ENCODE measurements at regions not wholly inside any gene's neighbourhood (a gene's known extent, or its start where the extent isn't known, plus 50 kb on each side); places are given as distances from the start of the nearest gene placed in this dataset.

- Histone ChIP-seq H3K27ac (ENCODE audit: low read length) (no peak overlapping the region), H3F3A (ENCODE audit: insufficient read depth, low read length) (no peaks in the 10 kb centered on the region), H4K20me1 (ENCODE audit: insufficient read depth, low read length) (no peaks in the 10 kb centered on the region)
Observed at GRCh38 chr22:26860301-26860700, 202.9 kb downstream of the MIAT start.

DNA sequence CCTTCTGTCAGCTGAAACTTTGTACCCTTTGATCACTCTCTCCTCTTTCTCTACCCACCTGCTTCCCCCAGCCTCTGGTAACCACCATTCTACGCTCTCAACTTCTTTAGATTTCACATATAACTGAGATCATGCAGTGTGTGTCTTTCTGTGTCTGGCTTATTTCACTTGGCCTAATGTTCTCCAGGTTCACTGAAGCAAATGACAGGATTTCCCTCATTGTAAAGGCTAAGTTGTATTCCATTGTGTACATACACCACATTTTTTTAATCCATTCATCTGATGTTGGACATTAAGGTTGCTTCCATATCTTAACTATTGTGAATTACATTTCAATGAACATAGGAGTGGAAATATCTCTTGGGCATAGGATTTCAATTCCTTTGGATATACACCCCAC is 207.6 kb downstream of the MIAT start:
- Histone ChIP-seq H3K9me3 (replicated peaks; ENCODE audit: insufficient read depth, low read length) (no peaks in the 10 kb centered on the region), H3K79me2 (ENCODE audit: low read length) (no peaks in the 10 kb centered on the region), H3F3A (ENCODE audit: insufficient read depth, low read length) (no peaks in the 10 kb centered on the region), H3K4me1 (ENCODE audit: low read length) (no peaks in the 10 kb centered on the region), H3K27me3 (replicated peaks; ENCODE audit: insufficient read depth, low read length) (no peaks in the 10 kb centered on the region), H3K4me2 (ENCODE audit: low read depth, low read length) (no peak overlapping the region), H3K9ac (ENCODE audit: low read length) (no peak overlapping the region), H4K20me1 (ENCODE audit: insufficient read depth, low read length) (no peaks in the 10 kb centered on the region), H2AFZ (ENCODE audit: low read length) (no peak overlapping the region), H3K36me3 (replicated peaks; ENCODE audit: insufficient read depth, low read length) (no peaks in the 10 kb centered on the region), H3K27ac (ENCODE audit: low read length) (no peak overlapping the region), H3K4me3 (ENCODE audit: low read length) (no peak overlapping the region), H3K9me2 (replicated peaks; ENCODE audit: insufficient read depth, low read length) (no peaks in the 10 kb centered on the region)
- DNase-seq = no peak
- TF ChIP-seq, protein P1, sequence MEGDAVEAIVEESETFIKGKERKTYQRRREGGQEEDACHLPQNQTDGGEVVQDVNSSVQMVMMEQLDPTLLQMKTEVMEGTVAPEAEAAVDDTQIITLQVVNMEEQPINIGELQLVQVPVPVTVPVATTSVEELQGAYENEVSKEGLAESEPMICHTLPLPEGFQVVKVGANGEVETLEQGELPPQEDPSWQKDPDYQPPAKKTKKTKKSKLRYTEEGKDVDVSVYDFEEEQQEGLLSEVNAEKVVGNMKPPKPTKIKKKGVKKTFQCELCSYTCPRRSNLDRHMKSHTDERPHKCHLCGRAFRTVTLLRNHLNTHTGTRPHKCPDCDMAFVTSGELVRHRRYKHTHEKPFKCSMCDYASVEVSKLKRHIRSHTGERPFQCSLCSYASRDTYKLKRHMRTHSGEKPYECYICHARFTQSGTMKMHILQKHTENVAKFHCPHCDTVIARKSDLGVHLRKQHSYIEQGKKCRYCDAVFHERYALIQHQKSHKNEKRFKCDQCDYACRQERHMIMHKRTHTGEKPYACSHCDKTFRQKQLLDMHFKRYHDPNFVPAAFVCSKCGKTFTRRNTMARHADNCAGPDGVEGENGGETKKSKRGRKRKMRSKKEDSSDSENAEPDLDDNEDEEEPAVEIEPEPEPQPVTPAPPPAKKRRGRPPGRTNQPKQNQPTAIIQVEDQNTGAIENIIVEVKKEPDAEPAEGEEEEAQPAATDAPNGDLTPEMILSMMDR (IDR thresholded peaks at IDR 0.05; ENCODE audit: low read length) = no peak
- TF ChIP-seq EZH2 (optimal IDR thresholded peaks at IDR 0.05; ENCODE audit: low read depth, low read length) = no peak
- no peak for TF ChIP-seq EZH2phosphoT487 (IDR thresholded peaks at IDR 0.05; ENCODE audit: low read length)

More at GRCh38 chr22:26860301-26860700, 202.9 kb downstream of the MIAT start:
- no peak overlapping the region for H3K9ac ChIP-seq (ENCODE audit: low read length)
- no peak for DNase-seq
- H3K9me2 ChIP-seq (replicated peaks; ENCODE audit: insufficient read depth, low read length) = no peaks in the 10 kb centered on the region
- no peaks in the 10 kb centered on the region for H3K4me1 ChIP-seq (ENCODE audit: low read length)
- no peaks in the 10 kb centered on the region for H3K9me3 ChIP-seq (replicated peaks; ENCODE audit: insufficient read depth, low read length)
- H3K36me3 ChIP-seq (replicated peaks; ENCODE audit: insufficient read depth, low read length) = no peaks in the 10 kb centered on the region
- TF ChIP-seq, protein P1 (IDR thresholded peaks at IDR 0.05; ENCODE audit: low read length) = no peak
- TF ChIP-seq EZH2 (optimal IDR thresholded peaks at IDR 0.05; ENCODE audit: low read depth, low read length) = no peak
- TF ChIP-seq EZH2phosphoT487 (IDR thresholded peaks at IDR 0.05; ENCODE audit: low read length) = no peak
- no peak overlapping the region for H3K4me2 ChIP-seq (ENCODE audit: low read depth, low read length)
- H3K27me3 ChIP-seq (replicated peaks; ENCODE audit: insufficient read depth, low read length) = no peaks in the 10 kb centered on the region
- H3K79me2 ChIP-seq (ENCODE audit: low read length) = no peaks in the 10 kb centered on the region
- no peak overlapping the region for H3K4me3 ChIP-seq (ENCODE audit: low read length)
- H2AFZ ChIP-seq (ENCODE audit: low read length) = no peak overlapping the region

DNA sequence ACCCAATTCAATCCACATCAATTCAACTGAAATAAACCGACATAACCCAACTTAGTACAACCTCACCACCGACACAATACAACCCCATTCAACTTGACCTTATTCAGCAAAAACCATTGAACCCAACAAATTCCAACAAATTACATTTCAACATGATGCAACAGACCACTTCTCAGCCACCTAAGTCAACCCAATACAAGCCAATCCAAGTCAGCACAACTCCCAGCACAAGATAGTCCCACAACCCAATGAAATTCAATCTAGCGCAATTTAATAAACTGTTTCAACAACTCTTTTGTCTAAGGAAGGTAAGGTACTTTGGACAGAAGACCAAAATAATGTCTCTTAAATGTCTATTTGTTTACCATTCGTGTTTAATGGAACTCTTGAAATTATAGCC is 226.0 kb downstream of the MIAT start:
- Histone ChIP-seq H3K4me3 (ENCODE audit: low read length) (no peak overlapping the region), H3F3A (ENCODE audit: insufficient read depth, low read length) (no peaks in the 10 kb centered on the region), H4K20me1 (ENCODE audit: insufficient read depth, low read length) (no peaks in the 10 kb centered on the region), H3K9ac (ENCODE audit: low read length) (no peak overlapping the region), H3K9me2 (replicated peaks; ENCODE audit: insufficient read depth, low read length) (no peaks in the 10 kb centered on the region), H2AFZ (ENCODE audit: low read length) (no peak overlapping the region), H3K4me1 (ENCODE audit: low read length) (no peaks in the 10 kb centered on the region), H3K4me2 (ENCODE audit: low read depth, low read length) (no peak overlapping the region), H3K79me2 (ENCODE audit: low read length) (no peaks in the 10 kb centered on the region), H3K36me3 (replicated peaks; ENCODE audit: insufficient read depth, low read length) (no peaks in the 10 kb centered on the region), H3K27ac (ENCODE audit: low read length) (no peak overlapping the region), H3K27me3 (replicated peaks; ENCODE audit: insufficient read depth, low read length) (no peaks in the 10 kb centered on the region), H3K9me3 (replicated peaks; ENCODE audit: insufficient read depth, low read length) (no peaks in the 10 kb centered on the region)
- TF ChIP-seq EZH2phosphoT487 (IDR thresholded peaks at IDR 0.05; ENCODE audit: low read length) (no peak), EZH2 (optimal IDR thresholded peaks at IDR 0.05; ENCODE audit: low read depth, low read length) (no peak)
- TF ChIP-seq, protein P1 (IDR thresholded peaks at IDR 0.05; ENCODE audit: low read length) = no peak
- no peak for DNase-seq

All from MM.1S (cell line).